ENCODE measurements at regions not wholly inside any gene's neighbourhood (a gene's known extent, or its start where the extent isn't known, plus 50 kb on each side); places are given as distances from the start of the nearest gene placed in this dataset.

DNA sequence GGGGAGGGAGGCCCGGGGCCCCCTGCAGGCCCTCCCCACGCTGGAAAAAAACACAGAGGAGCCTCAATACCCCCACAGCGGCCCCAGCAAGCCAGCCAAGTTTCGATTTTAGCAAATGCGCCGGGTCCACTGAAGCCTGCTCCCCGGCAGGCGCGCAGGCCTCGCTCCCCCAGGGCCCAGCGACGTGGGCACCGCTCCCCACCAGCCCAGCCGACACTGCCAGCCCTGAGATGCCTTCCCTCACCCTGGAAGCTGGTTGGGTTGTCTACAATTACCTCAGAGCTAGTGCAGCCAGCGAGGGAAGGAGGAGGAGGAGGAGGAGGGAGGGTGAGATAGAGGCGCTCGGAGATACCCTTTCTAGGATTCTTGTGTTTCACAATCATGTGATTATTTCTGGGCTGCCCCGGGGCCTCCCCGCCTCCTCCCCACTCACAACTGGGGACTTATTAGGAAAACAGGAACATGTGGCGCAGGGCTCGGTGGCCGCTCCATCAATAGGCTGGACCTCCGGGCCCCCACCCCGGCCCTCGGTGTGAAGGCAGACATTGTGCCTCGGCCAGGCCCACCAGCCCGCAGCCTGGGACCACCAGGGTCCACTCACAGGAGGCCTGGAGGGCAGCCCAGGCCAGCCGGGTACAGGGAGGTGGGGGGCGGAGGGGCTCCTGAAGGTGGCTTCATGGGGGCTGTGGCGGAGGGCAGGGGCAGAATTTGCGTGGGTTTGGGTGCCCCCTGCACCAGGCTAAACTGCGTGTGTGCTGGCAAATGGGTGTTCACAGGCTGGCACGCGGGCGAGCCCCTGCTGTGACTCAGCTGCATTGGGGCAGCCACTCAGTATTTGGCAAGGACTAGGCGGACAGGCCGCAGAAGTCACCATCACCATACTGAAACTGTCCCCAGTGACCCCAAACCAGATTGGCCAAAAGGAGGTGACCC is 109.9 kb downstream of the NCOR2 start:
- peak; percentile 76 to 83 for DNase-seq

DNA sequence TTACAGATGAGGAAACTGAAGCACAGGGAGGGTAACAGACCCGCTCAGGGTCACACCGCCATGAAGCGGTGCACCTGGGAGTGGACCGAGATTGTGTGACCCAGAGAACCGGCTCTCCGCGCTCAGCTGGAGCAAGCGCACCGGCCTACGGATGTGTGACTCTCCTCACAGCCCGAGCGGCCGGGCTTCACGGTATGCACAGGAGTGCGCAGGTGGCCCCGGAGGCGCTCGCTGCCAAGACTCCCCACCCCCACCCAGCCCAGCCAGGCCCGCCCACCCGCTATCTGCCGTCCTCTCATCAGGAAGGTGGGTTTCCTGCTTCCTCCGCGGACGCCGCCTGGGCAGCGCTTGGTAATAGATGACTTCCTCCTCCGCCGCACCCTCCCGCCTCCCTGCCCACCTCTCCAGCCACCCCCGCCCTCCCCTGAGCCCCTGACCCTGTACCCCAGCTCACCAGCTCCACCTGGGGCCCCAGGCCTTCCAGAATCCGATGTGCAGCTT is 110.7 kb downstream of the NCOR2 start:
- peak; percentile 67 to 68 for DNase-seq

DNA sequence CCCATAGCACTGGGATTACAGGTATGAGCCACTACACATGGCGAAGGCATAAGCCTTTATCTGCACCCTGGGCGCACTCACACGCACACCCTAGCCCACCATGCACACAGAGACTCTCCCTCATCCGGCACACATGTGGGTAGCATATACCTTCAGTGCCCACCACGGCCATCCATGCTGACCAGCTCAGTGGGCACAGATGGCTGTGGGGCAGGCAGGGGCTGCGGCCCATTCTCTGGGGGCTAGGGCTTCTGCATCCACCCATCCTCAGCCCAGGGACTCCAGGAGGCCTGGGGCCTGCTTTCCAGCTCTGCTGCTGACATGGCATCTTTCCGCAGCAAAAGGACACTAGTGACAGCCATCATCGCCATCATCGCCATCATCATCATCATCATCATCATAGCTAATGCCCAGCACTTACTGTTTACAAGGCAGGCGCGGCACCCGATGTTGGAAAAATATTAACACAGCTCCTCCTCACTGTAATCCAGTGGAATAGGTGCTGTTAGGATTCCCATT is 111.2 kb downstream of the NCOR2 start:
- DNase-seq: no peak

DNA sequence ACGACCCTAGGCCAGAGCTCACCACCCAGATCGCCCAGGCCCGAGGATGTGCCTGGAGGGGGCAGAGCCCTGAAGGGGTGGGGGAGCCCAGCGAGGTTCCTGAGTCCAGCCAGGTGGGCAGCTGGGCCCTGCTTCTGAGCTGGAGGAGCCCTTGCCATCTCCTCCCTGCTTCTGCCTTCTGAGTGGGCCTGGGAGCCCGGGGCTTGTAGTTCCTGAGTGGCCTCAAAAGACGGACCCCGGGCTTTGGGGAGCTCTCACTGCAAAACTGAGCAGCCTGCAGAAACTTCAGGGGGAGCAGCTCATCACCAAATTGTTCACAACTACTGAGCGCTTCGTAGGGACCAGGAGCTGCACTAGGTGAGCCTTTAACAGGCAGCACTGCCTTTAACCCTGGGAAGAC is 112.1 kb downstream of the NCOR2 start:
- DNase-seq: no peak

DNA sequence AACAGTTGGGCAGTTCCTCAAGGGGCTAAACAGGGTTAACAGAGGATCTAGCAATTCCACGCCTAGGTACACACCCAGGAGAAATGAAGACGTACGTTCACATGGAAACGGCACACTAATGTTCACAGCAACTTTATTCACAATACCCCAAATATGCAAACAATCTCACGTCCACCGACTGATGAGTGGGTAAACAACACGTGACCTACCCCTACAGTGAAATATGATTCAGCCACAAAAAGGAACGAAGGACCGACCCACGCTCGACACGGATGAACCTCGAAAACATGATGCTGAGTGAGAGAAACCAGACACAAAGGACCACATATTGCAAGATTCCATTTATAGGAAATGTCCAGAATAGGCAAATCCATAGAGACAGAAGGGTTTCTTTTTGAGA is 112.7 kb downstream of the NCOR2 start:
- DNase-seq: peak in 1 of 2 donors; percentile 46

DNA sequence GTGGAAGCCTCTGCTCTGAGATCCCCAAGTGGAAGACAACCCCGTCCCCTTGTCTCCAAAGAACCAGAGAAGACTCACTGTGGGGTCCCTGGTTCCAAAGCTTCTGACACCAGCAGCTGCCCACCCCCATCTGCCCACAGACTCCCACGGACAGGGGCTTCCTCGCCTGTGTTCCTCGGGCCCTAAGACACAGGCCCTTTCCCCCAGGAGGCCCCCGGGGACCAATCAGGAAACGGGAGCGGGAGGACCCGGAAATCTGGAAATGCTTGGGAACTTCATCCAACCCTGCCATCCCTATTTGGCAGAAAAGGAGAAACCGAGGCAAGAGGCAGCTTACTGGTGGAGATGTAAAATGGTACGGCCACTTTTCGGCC is 113.1 kb downstream of the NCOR2 start:
- DNase-seq: no peak

DNA sequence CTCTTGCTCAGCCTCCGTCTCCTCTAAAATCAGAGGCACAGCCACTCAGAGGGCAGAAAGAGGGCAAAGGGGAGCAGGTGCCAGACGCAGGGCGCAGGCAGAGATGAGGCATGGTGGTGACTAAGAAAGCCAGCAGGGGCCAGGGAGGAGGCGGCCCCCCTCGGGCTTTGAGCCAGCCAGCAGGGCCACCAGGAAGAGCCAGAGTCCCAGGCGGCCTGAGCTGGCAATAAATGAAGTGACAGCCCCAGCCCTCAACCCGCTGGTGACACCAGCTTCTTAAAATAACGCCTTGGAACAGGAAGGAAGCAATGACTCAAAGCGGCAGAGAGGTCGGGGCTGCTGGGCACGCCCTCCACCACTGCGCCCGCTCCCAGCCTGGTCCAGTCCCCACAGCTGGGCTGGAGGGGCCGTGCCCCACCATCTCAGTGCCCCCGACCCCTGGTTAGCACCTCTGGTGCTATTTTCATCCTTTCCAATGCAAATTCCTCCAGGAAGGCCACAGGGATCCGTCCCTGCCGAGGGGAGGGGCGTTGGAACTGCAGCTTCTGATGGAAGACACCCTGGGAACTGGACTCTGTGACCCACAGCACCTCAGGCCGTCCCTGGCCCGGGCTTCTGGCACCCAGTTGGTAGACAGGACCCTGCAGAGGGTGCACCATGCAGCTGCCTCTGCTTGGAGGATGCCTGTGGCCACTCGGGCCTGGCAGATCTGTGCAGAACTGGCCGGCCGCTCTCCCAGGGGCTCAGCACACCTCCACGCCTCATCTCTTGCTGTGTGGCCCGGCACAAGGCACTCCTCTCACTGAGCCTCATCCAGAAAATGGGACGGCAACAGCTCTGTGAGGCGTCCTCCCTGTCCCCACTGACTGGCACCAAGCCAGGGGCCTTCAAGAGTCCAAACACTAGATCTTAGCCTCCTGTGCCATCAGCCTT is 113.7 kb downstream of the NCOR2 start:
- DNase-seq: peak; percentile 86 to 91

DNA sequence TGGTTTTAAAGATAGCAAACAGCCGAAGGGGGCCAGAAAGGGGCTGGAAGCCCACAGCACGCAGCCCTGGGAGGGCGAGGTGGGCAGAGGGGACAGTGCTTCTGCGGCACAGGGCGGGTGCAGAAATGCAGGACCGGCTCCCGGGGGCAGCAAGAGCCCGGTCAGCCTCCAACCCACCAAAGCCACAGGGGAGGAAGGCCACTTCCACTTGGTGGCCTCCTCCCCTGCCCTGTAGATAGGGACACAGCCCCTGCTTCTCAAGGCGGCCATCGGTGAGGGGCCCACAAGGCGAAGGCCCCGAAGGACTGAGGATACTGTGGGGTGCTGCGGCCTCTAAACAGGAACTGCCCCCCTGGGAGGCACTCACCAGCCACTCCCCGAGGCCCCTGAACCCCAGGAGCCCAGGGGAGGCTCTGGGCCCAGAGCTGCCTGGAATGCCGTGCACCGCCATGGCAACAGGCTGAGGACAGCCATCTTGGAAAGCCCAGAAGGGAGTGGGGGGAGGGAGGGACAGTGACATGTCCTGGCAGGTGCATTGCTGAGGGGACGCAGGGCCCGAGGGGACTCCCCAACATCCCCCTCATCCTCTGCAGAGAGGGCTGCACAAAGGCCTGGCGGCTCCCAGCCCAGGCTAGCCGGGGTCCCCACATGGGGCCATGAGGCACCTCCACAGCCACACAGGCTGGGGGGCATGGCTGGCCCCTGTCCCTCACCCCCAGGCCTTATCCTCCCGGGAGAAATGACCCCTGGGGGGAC is 114.7 kb downstream of the NCOR2 start:
- DNase-seq: no peak

DNA sequence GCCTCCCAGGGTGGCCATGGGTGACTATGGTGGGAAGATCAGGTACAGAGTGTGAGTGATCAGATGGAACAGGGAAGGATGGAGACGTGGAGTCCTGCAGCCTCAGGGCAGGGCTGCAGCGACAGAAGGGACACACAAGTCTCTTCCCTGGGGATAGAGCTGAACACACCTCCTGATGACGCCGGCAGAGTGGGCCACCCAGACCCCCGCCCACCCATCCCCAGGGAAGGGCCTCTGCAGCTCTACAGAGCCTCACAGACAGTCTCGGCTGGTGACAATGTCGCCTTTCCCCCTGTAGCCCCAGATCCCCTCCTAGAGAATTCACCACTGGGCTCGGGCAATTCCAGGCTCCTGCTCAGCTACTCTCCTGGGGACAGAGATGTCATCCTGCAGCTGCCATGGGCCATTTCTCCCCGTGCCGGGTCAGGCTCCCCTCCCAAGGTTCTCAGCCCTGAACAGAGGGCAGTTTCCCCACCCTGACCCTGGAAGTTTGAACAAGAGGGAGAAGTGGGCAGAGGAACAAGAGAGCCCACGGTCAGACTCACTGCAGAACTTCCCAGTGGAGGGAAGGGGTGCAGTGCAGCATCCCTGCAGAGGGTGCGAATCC is 115.7 kb downstream of the NCOR2 start:
- DNase-seq: no peak

DNA sequence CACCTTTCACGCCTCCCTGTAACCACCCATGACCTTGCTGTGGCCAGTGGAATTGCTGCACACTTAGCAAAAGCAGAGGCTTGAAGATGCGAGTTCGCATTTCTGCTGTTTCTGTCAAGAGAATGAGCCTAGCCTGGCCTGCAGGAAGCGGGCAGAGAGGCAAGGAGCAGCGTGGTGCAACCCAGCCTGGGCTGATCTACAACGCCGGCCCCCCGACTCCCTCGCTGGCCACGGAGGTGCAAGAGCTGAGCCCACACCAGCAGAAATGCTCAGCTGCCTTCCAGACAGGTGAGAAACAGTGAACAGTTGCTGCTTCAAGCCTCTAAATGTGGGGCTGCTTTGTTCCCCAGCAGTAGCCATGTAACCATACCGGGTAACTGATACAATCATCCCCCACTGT is 116.4 kb downstream of the NCOR2 start:
- DNase-seq: no peak

DNA sequence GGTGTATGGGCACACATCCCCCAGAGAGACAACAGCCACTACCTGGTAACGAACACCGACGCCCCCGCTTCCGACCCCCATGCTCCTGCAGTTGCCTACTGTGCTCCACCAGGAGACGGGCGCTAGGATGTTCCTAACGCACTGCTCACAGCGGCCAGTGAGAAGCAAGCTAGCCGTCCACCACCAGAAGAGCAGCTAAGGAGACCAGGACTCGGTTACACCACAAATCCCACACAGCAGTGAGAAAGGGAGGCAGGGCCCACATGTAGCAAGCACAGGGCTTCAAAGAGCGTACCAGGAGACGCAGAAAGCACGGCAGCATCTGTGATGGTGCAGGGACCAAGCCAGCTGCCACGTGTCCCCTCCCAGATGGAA is 117.0 kb downstream of the NCOR2 start:
- DNase-seq: no peak

DNA sequence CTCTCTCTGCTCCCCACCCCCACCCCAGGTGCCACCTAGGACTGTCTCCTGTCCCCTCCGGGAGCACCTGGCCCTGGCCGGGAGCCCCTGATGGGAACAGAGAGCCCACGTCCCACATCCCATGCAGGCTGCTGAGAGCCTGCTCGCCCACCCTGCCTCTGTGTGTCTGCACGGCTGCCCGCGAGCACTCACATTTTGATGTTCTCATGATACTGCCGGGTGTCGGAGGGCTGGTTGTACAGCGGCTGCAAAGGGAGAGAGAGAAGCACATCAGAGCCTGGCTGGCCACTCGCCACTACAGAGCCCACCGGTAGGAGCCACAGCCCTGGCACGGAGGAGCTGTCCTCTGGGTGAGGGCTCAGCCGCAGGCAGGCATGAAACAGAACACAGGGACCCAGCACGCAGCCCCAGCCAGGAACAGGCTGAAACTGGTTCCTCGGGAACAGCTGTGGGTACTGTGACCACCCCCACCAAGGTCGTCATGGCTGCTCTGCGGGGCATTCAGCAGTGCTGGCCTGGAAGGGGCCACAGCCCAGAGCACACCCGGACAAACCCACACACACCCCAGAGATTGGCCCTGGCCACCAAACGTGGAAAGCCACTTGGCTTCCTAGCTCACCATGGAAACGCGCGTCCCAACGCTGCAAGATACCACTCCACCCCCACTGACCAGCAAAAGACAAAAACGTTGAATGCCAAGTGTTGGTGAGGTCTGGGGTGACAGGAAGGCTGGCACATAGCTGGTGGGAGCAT is 117.6 kb downstream of the NCOR2 start:
- DNase-seq: no peak

DNA sequence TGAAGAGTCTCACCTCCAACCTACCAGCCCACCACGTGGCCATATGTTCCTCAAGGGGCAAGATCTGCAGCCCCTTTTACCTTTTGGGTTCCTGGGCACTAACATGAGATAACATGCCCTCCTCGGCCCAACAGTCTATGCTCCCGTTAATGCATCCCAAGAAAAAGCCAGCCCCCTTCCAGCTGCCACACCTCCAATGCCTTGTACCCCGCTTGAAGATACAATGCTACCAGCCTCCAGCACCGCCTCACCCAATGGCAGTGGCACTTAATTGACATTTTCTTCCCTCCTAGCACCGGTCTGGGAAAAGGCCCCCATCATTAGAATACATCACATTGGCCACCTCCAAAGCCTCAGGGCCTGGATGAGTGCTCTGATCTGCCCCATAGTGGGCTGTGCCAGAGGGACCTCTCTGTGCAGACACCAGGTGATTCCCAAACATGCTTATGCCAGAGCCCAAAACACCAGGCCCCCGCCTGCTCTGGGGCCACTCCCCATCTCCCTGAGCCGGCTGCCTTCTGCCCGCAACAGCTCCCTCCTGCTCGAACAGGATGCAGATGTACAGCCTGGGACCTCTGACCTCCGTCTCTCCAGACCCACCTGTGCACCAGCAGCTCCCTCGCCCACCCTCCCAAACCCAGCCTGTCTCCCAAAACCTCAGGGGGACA is 118.3 kb downstream of the NCOR2 start:
- no peak for DNase-seq

DNA sequence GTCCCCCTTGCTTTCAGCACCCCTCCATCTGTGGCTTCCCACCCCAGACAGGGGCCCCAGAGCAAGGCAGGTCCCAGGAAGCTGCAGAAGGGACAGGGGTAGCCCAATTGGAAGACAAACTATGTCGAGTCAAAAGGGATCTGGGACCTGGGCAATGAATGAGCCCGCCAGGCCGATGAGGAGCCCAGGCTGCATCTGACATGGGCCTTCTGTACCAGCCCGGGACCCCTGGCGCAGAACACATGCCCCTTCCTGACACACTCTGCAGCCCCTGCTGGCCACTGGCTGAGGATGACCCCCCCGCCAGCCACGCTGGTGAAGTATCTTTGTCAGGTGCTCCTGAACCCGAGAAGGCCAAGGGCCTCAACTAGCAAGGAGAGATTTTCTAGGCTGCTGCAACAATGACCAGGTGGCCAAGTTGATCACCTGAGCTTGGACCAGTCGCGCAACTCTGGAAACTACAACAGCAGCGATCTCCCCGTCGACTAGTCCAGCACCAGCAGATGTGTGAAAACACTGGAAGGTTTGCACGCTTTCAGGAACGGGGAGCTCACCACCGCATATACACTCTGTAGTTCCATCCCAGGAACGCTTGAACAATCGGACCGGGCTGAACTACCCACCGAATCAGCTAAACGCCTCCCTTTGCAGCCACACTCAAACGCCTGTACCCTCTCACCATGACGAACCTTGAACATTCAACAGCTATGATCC is 119.0 kb downstream of the NCOR2 start:
- DNase-seq: no peak

DNA sequence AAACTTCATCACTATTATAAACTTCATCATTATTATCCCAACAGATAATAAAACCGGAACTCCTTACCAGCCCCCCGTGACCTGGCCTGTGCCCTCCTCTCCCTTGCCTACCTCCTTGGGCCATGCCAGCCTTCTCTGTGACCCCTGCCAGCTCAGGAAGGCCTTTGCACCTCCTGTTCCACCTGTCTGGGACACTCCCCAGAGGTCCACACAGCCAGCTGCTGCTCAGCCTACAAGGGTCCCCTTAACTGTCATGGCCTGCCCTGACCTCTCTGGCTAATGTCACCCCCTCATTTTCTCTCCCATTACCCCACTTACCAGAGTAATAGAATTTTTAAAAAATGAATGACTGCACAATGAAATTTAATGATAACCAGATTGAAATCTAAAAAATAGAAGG is 121.0 kb downstream of the NCOR2 start:
- DNase-seq: no peak

DNA sequence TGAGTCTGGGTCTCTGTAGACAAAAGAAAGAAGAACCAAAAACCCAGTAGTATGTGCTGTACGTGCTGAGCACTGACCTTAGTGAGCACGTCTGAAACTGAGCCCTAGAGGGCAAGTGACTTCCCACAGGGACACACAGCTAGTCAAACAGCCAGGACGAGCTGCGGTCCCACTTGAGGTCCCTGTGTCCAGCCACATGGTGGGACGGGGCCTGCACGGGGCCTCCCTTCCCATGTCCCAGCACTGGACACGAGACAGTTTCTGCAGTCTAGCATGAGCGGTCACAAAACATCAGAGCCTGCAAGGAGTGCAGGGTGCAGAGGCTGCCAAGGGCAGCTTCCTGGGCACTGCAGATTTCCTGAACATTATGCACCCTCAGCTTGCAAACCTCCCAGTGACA is 121.6 kb downstream of the NCOR2 start:
- no peak for DNase-seq

DNA sequence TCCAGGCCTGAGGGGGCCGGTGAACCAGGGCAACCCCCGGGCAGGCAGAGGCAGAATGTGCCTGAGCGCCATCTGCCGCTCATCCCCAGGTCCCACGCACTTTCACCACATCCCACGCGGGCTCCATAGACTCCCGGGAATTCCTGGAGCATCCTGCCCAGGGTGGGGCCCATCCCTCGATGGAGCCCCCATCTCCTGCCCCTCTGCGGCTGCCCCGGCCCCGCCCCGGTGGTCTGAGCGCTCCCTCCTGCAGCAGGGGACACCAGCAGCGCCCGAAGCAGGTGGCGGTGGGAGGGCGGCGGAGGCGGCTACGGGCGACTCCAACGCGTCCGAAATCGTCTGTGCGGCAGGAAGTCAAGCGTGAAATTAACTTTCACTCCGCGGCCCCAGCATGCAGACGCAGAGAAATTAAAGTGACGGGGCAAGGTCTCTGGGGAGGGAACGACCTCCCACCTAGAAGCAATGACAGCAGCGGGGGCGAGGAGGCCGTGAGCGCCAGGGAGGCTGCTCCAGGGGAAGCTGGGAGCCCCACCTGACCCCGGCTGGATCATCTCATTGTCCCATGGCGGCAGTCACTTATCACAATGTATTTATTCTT is 122.2 kb downstream of the NCOR2 start:
- no peak for DNase-seq

DNA sequence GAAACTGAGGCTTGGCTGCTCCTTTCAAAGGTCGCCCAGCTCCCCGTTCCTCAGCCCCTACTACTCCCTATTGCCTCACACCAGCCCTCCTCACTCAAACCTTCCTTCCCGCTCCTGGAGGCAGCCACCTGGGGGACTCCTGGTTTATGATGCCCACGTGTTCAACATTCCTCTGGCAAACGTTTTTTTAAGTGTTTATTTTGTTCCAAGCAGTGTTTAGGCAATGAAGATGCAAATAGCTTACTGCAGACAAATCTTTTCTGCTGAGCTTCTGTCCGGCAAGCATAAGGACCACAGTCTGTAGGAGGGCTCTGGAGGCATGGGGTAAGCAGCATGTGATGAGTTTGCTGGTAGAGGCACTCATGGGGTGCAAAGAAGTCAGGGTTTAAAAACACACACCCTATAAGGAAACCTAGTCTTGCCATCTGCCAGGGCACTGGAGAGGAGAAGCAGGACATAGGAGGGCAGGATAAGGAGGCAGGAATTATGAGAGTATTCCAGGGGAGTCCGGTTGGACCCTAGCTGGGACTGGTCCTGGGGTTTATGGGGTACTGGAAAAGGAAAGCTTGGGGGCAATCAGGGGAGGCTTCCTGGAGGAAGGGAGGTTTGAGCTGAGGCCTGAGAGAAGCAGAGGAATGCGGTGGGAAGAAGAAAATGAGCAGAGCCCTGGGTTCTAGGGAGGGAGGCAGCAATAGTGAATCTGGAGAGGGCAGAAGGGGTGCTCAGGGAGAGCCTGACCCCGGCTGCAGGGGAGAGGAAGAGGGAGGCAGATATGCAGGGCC is 123.3 kb downstream of the NCOR2 start:
- no peak for DNase-seq
